Activated effector memory CD4-positive, alpha-beta T cell treated with anti-CD3 and anti-CD28 coated beads, Interleukin-2, amount 50 U/mL, for 16 hours (primary cell): ENCODE measurements at regions not wholly inside any gene's neighbourhood (a gene's known extent, or its start where the extent isn't known, plus 50 kb on each side); places are given as distances from the start of the nearest gene placed in this dataset.

ENCODE experiments used
- DNase-seq: peaks from one replicate; pipeline ENCODE4 v3.0.0-alpha.2; 2020

DNA sequence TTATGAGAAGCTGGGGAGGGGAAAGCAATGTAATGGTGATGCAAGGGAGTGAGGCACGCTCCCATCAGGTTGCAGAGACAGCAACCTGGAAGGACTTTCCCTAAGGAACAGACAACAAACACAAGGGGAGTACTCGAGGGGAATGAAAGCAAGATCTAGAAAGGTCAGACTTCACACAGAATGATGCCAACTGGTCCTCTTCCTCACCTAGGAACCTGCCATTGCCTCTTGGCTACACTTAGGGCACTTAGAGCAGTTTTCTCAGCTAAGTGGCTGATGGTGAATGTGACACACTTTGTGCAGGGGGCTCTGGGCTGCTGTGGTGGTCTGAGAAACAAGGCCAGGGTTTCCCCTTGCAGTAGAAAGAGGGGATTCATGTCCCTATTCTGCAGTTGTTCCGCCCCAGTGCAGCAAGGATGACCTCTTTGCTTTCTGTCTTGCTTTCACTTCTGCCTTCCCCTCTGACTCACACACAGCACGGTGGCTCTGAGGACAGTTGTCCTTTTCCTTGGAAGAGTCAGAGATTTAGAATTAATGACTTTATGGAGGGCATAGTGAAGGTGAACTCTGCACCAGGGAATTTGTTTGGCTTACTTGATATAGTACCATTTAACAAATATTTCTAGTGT lies 394.0 kb upstream of the KLF4 start:
- DNase-seq = no peak

DNA sequence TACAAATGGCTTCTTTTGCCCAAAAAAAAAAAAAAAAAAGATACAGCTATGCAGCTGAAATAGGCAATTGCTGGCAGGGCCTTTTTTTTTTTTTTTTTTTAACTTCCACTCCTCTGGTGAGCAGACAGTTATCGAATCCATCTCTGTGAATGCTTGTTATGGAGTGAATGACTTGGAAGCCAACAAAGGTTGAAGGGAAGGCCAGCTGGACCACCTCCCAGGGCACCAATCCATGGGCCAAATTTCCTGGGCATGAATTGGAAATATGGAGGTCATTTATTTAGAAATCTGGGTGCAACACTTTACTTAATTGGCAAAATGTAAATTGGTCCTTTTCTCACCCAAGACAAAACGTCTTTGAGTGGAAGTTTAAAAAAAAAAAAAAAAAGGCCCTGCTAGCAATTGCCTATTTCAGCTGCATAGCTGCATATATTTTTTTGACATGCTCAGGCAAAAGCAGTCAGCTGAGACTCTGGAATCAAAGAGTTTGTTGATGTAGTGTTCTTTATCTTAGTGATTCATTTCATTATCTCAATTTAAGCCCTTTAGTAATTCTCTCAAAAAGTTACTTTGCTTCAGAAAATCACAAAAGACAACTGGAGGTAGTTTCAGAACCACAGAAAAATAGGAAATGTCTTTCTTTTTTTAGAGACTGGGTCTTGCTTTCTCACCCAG lies 392.2 kb upstream of the KLF4 start:
- DNase-seq = no peak

DNA sequence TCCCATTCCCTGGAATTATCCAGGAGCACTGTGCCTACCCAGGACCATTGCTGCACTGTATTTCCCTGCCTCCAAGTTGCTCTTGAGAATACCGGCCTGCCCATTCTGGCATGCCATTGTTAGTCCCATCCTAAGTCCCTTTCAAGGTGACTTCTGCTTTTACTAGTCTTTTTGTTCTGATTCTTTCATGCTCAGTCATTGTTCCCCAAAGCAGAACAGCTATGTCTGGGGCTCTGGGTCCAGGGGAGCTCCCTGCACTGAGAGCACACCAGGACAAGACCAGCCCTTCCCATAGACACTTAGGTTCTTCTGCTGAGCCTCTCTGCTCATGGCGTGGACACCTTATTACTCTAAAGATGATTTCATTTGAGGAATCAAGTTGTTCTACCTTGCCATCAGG lies 388.9 kb upstream of the KLF4 start:
- DNase-seq = no peak

DNA sequence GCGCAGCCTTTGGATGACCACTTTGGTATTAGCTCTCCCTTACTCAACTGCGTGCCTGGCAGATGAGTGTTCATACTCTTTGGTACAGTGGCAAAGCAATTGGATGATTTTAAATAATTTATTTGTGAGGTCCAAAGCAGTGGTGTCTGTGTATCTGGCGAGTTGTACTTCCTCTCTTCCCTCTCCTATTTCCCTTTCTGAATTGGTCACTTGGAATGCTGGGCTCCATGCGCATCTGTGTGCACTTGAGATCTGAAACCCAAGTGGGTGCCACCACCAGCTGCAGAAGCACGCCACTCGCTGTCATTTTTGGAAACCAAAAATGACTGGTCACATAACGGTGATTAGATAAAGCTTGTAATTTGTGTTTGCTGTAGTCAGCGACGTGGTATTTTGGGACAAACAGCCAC lies 386.0 kb upstream of the KLF4 start:
- DNase-seq = no peak

DNA sequence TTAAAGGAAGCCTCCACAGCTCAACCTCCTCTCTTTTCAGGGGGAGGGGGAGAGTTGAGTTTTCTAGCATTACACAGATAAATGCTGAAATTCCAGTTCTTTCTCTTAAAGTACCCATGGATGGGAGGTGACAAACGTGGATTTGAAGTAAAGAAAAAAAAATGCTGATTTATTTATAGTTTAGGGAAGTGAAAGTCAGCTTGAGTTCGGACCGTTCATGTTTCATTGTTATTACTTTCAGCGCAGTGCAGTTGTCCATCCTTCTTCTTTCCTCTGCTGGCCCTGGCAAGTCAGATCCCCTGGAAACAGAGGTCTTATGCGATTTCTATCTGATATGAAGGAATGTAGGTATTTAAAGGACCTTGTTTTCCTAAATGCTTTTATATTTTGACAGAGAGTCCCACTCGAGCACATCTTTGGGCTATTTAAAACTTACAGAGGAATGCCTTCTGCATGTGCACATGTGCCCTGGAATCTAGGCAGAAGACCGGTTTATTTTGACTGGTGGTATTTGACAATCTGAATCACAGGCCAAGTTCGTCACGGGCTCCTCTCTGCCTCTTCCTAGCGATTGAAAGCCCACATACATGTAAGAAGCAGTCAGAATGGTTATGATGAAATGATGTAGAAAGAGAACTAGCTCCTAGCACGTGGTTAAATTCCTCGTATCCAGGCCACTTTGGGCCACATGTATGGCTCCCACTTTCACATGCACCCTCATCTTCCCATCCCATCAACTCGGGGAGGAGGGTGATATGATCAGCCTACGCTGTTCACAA lies 385.2 kb upstream of the KLF4 start:
- DNase-seq = no peak

DNA sequence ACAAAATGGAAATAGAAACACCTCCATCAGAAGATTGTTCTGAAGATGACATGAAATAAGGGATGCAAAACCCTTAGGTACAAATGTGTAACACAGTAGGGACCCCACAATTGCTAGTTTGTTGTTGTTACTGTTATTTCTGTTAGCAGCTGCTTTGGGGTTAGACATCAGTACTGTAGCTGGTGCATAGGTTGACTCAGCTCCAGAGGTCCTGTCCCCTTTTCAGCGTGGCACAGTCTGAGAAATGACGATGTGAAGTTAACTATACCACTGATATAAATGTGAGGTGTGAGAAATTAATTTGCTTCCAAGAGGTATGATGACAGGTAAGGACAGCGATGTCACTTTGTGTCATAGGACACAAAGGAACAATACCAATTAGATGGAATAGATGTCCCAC lies 384.6 kb upstream of the KLF4 start:
- DNase-seq = no peak

DNA sequence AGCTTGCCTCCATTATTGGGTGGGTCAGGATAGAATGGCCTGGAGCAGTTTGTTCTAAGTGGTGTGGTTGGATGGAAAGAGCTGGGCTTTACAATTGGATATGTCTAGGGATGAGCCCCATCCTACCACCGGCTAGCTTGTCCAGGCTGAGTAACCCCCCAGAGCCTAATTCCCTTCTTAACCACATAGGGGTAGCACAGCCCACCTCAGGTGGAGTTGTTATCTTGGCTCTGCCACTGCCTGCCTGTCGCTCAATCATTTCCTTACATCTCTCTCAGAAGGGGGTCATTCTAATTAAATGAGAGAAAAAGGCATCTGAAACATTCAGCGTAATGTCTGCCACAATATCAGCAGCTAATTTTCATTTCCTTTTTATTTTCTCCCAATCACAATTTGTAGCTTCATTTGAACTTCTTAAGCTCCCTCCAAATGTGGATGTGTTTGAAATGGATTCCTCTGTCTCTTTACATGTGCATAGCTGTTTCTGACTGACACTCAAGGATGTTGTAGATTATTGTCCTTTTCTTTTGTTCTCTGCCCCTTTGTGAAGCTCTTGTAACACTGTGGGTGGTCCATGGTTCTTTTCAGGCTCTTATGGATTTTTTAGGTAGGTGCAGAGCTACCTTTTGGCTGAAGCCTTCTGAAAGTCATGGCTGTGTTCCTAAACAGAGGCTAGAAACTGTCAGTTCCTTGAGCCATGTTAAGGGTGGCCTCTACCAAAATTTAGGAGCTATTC lies 383.1 kb upstream of the KLF4 start:
- no peak for DNase-seq

DNA sequence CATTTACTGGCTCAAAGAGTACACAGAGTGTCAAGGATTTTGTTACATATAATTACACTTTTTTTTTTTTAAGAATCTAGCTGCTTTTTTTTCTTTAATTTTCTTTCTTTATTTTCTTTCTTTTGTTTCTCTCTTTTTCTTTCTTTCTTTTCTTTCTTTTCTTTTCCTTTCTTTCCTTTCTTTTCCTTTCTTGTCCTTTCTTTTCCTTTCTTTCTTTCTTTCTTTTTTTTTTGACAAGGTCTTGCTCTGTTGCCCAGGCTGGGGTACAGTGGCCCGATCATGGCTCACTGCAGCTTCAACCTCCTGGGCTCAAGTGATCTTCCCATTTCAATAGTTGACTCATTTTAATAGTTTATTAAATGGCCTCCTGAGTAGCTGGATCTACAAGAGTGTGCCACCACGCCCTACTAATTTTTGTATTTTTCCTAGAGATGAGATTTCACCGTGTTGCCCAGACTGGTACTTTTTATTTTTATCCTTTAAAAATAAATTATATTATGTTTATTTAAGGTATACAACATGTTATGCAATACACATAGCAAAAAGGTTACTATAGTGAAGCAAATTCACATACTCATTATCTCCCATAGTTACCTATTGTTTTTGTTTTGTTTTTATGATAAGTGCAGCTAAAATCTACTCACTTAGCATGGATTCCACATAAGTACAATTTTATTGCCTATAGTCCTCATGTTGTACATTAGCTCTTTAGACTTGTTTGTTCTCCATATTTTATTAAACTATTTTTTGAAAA lies 381.5 kb upstream of the KLF4 start:
- no peak for DNase-seq

DNA sequence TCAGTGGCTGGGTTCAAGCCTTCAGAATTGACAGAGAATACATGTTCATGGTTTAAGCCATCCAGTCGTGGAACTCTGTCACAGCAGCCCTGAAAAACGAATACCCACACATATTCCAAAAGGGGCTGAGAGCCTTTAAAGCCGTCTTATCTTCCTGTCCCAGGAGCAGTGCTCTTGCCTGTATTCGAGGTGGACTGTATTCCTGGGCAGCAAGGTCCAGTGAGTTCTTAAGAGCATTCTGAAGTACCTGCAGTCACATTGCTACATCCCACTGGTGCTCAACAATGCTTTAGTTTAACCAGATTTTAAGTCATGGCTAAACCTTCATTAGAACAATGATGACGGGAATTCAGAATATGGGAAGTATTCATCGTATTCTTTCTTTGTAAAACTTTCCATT lies 380.7 kb upstream of the KLF4 start:
- DNase-seq = no peak

DNA sequence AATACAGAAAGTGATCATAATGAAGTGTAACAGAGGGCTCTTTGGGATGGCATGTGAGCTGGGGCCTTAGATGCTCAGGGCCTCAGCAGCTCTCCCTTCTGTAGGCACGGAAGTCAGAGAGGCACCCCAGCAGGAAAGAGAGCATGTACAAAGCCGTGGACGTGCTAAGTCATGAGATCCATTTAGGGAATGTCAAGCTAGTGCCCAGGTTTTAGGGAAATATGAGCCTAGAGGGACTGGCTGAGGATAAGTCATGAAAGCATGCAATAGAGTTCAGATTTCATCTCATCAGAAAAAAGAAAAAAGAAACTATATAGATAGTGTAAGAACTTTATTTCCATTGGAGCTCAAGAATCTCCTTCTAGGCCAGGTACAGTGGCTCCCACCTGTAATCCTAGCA lies 379.5 kb upstream of the KLF4 start:
- no peak for DNase-seq

DNA sequence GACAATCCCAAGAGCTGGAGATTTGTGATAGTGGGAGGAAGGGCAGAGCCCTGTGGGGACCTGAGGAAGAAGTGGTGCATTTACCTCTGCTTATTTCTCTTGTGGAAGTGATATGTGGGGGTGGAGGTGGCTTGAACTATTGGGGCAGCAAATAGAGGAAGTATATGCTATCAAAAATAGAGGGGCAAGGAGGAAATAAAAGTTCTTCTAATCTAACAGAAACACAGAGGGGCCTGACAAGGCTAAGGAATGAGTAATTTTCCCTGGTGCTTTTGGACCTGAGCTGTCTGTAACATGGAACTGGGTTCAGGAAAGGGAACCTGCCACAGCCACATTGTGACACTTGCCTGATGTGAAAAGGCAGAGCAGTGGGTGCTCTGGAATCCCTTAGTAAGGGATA lies 378.6 kb upstream of the KLF4 start:
- DNase-seq = no peak

DNA sequence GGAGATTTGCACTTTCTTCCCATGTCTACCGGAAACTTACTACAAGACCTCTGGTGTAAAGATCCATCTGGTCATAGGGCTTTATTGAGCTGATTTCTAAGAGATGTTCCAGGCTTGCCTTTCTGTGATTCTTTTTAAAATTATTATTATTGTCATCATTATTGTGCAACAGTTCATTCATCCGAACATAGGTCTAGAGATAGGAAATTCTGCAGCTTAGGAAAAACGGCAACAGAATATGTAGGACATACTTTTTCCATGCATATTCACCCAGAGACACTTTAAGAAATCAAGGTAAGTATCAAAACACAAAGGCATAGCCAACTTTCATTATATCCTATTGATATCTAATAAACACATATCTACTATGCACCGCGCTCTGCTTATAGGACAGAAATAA lies 378.2 kb upstream of the KLF4 start:
- no peak for DNase-seq

DNA sequence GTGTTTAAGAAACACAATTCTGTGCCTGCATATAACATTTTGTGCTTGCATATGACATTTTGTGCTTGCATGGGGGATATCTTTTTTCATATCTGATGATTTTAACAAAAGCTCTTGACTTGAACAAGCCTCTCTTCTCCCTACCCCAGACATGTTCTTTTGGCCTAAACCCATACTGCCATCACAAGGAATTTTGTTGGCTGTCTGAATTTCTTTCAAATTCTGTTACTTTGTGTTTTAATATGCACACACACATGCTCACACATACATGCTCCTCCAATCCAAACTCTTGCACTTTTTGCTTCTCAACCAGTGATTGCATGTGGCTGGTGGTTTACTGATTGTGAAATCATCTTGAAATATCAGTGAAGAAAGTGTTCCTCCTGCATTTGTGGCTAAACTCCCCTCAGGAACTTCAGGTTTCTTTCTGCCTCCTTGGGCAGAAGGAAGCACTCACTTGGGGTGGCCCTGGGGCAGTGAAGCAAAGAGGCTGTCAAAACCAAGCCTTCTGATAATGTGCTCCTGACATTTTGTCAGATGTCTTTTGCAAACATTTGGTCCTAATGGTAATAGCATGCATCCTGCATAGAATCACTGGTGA lies 377.2 kb upstream of the KLF4 start:
- DNase-seq = no peak

DNA sequence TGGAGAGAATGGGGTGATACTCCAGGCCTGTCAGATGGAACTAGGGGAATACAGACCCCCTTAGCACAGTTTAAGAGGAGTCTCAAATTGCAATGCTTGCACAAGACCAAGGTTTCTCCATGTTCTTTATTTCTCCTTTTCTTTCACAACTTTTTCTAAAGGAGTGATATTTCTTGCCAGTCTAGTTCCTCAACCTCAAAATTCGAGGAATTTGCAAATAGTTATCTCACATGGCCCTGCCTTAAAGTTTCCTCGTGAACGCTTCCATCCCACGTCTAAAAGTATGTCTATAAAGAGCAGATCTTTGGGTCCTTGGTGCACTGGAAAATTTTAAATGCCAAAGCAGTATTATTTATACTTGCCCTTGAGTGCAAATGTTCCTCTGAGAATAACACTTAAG lies 373.8 kb upstream of the KLF4 start:
- no peak for DNase-seq

DNA sequence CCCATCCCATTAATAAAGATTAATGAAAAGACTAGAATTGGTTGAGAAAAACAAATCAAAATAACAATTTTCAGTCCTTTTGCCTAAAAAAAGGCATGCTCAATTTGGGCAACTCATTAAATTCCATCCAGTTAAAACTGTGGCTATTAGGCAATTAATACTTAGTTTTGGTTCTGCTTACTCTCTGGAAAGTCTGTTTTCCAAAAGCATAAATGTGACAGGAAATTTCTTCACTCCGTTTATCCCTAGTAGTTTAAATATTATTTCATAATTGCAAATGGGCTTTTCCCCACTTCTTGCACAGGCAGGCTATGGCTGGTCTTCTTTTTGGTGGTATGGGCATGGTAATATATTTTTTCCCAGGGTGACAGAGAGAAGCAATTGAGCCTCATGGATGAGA lies 373.3 kb upstream of the KLF4 start:
- DNase-seq = no peak

DNA sequence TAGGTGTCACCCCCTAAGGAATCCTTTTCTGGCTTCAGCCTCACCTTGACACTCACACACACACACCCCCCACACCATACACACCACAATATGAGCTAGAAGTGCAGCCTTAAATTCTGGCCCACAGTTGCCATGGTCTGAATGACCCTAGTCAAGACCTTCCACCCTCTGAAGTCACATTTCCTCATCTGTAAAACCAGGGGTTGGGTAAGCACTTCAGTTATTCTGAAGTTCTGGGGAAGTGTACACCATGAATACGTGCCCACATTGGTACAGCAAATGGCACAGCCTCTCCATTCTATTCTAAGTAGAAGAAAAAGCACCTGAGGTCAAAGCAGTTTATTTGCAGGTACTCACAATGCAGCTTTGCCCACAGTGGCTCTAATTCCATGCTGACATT lies 372.8 kb upstream of the KLF4 start:
- no peak for DNase-seq

DNA sequence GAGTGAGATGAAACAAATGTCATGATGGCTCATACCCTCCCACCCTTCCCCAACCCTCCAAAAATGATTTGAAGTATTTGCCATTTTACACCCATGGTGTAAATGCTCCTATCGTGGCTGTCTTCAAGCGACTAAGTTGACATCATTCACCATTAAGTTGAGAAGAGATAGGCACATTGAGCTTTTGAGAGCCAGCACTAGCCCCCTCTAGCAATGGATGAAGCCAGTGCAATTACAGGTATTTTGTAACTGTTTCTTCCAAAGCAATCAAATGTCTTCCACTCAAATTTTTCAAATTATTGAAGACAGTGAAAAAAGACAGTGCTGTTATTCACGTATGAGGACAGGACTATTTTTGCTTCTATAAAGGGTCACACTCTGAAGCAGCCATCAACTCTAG lies 371.5 kb upstream of the KLF4 start:
- no peak for DNase-seq

DNA sequence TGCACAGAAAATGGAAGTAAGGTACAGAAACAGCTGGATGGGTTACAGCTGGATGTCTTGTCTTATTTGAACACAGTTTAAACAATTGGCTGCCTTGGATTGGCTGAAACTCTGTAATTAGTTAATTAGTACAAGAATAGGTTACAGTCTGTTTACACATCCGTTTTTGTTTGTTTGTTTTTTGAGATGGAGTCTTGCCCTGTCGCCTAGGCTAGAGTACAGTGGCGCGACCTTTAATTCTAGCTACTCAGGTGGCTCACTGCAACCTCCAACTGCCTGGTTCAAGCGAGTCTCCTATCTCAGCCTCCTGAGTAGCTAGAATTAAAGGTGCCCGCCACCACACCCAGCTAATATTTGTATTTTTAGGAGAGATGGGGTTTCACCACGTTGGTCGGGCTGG lies 368.7 kb upstream of the KLF4 start:
- DNase-seq = no peak

DNA sequence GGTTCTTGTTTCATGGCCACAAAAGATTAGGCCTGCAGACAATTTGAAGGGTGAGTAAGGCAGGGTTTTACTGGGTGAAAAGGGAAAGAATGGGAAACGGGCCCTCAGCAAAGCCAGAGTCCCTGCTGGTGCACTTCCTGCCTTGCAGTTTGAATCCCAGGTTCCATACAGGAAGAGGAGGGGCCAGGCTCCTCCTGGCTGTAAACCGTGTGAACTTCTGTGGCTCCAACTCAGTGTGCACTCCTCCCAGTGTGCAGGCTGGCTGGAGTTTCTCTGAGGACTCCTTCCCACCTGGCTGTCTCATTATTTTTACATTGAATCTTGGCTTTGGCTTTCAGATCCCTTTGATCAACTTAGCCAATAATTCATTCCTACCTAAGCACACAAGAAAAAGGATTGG lies 367.1 kb upstream of the KLF4 start:
- no peak for DNase-seq

DNA sequence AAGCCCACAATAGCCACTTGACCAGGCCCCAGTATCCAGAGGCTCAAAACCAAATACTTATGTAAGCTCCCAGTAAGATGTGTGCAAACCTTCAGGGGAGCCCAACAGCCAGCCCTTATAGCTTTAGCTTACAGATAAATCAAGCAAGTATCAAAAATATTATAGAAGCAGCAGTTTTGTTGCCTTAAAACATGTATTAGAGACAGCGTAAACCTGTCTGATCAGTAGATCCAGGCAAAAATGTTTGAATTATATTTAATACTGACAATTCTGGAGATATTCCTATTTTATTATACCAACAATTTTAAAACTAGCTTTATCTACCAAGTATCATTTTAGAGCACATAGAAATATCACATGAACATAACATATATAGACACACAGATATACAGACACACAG lies 365.6 kb upstream of the KLF4 start:
- no peak for DNase-seq

DNA sequence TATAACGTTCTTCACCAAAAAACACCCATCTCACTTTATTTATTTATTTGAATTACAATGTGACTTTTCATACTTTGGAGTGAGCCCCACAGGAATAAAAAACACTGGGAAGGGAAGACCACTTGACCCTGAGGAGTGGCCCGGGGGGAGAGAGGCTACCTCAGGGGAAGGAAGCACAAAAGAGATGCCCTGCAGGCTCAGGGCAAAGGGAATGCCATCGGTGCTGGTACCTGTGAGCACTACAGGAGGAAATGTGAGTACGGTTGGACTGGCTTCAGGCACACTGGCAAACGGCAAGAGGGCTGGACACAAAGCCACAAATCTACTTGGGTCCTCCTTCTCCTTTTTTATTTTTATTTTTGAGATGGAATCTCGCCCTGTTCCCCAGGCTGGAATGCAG lies 363.9 kb upstream of the KLF4 start:
- DNase-seq = no peak

DNA sequence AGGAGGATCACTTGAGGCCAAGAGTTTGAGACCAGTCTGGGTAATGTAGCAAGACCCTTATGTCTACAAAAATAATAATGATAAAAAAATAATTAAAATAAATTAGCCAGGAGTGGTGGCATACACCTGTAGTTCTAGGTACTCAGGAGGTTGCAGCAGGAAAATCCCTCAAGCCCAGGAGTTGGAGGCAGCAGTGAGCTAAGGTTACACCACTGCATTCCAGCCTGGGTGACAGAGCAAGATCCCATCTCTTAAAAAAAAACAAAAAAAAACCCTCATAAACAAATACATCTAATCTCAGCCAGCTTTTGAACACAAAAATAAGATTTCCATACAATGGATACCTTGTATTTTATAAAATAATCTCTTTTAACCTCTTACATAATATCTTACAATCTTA lies 363.3 kb upstream of the KLF4 start:
- no peak for DNase-seq

DNA sequence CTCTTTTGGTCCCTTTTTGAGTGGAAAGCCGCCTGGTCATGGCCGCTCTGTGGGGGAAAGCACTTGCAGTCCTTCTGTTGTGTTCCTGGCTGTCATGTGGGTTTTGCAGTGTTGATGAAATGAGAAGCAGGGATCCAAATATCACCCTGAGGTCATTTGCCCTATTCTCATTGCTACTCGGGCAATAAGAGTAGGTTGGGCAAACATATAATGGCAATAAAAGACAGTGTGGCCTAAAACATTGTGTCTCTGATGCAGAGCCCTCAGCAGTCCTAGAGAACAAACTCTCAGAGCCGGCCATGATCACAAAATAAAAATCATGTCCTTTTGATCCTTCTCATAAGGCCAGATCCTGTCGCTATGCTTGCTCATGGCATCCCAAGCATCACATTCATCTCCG lies 361.1 kb upstream of the KLF4 start:
- DNase-seq = no peak
